ENCODE measurements at regions not wholly inside any gene's neighbourhood (a gene's known extent, or its start where the extent isn't known, plus 50 kb on each side); places are given as distances from the start of the nearest gene placed in this dataset.

- no peak for DNase-seq (ENCODE audit: low read depth)
- TF ChIP-seq CTCF (conservative IDR thresholded peaks at IDR 0.05; ENCODE audit: control insufficient read depth, insufficient read depth, low read depth, low read length), result no peak
- no peak overlapping the region for H3K4me3 ChIP-seq (ENCODE audit: control insufficient read depth, low read depth, low read length)
These were observed 413.1 kb upstream of the PODXL start for GRCh38 chr7:131969560-131969959.

GRCh38 chr7:131967216-131967730, 410.8 kb upstream of the PODXL start:
- no peak overlapping the region for H3K4me3 ChIP-seq (ENCODE audit: control insufficient read depth, low read depth, low read length)
- TF ChIP-seq CTCF (conservative IDR thresholded peaks at IDR 0.05; ENCODE audit: control insufficient read depth, insufficient read depth, low read depth, low read length), result no peak
- no peak for DNase-seq (ENCODE audit: low read depth)

GRCh38 chr7:131964203-131964602, 407.8 kb upstream of the PODXL start:
- no peak for TF ChIP-seq CTCF (conservative IDR thresholded peaks at IDR 0.05; ENCODE audit: control insufficient read depth, insufficient read depth, low read depth, low read length)
- no peak for DNase-seq (ENCODE audit: low read depth)
- H3K4me3 ChIP-seq (ENCODE audit: control insufficient read depth, low read depth, low read length), result no peak overlapping the region

GRCh38 chr7:131961054-131961680, 404.7 kb upstream of the PODXL start:
- TF ChIP-seq CTCF (conservative IDR thresholded peaks at IDR 0.05; ENCODE audit: control insufficient read depth, insufficient read depth, low read depth, low read length), result no peak
- no peak overlapping the region for H3K4me3 ChIP-seq (ENCODE audit: control insufficient read depth, low read depth, low read length)
- DNase-seq (ENCODE audit: low read depth), result no peak

GRCh38 chr7:131959106-131959812, 402.8 kb upstream of the PODXL start:
- TF ChIP-seq CTCF (conservative IDR thresholded peaks at IDR 0.05; ENCODE audit: control insufficient read depth, insufficient read depth, low read depth, low read length), result no peak
- no peak overlapping the region for H3K4me3 ChIP-seq (ENCODE audit: control insufficient read depth, low read depth, low read length)
- peak; percentile 52 for DNase-seq (ENCODE audit: low read depth)

GRCh38 chr7:131957338-131958020, 401.1 kb upstream of the PODXL start:
- no peak for TF ChIP-seq CTCF (conservative IDR thresholded peaks at IDR 0.05; ENCODE audit: control insufficient read depth, insufficient read depth, low read depth, low read length)
- no peak overlapping the region for H3K4me3 ChIP-seq (ENCODE audit: control insufficient read depth, low read depth, low read length)
- DNase-seq (ENCODE audit: low read depth), result no peak

Data from fibroblast of mammary gland (primary cell).